ENCODE measurements at regions not wholly inside any gene's neighbourhood (a gene's known extent, or its start where the extent isn't known, plus 50 kb on each side); places are given as distances from the start of the nearest gene placed in this dataset.

DNA sequence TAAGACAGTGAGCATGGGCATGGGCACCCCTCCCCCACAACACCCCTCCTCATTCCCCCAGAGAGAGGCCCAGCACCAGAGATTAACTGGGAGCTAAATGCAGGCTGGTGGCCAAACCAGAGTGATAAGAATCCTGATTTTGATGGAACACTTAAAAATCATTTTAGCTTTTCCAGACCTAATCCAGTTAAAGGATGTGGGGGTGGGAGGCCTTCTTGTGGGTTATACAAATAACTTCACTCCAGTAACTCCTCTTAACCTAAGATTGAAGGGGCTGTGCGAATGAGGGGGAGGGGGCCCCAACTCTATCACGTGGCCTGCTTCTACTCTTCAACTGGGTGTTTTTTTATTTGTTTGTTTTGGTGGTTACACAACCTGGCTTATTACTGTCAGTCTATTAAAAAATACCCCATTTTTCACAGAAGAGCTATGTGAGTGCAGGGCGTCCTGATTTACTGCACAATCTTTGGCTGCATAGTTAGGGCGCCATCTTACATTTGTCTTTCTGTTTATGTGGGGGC lies 398.1 kb upstream of the LYPLAL1 start:
- TF ChIP-seq POU2F2 (IDR thresholded peaks at IDR 0.05; ENCODE audit: low read depth, low read length) (no peak), SPI1 (IDR thresholded peaks at IDR 0.05; ENCODE audit: low read depth, low read length) (no peak), POLR2AphosphoS5 (IDR thresholded peaks at IDR 0.05; ENCODE audit: low read depth, low read length) (no peak), POLR2A (IDR thresholded peaks at IDR 0.05; ENCODE audit: low read depth, low read length) (no peak), TAF1 (IDR thresholded peaks at IDR 0.05; ENCODE audit: low read depth, low read length) (no peak)
